ENCODE measurements at regions not wholly inside any gene's neighbourhood (a gene's known extent, or its start where the extent isn't known, plus 50 kb on each side); places are given as distances from the start of the nearest gene placed in this dataset.

DNA sequence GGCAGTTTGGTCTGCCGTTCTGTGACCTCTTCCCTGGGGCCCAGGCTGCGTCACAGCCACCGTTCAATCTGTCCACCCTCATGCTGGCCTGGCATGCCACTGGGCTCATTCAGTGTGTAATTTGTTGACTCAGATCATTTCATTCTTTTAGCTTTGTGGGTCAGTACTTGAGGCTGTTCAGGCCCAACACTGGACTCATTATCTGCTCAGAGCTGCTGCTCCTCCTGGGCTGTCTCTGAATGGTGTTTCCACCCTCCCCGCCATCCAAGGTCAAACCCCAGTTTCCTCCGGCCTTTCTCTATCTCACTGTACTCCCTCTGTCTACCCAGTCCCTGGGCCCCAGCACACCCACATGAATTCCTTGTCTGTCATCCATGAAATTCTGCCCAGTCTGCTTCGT is 152.4 kb upstream of the NCK2 start:
- TF ChIP-seq, protein P1, sequence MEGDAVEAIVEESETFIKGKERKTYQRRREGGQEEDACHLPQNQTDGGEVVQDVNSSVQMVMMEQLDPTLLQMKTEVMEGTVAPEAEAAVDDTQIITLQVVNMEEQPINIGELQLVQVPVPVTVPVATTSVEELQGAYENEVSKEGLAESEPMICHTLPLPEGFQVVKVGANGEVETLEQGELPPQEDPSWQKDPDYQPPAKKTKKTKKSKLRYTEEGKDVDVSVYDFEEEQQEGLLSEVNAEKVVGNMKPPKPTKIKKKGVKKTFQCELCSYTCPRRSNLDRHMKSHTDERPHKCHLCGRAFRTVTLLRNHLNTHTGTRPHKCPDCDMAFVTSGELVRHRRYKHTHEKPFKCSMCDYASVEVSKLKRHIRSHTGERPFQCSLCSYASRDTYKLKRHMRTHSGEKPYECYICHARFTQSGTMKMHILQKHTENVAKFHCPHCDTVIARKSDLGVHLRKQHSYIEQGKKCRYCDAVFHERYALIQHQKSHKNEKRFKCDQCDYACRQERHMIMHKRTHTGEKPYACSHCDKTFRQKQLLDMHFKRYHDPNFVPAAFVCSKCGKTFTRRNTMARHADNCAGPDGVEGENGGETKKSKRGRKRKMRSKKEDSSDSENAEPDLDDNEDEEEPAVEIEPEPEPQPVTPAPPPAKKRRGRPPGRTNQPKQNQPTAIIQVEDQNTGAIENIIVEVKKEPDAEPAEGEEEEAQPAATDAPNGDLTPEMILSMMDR (conservative IDR thresholded peaks at IDR 0.05; ENCODE audit: low read depth, low read length): no peak
- no peak for TF ChIP-seq EZH2 (IDR thresholded peaks at IDR 0.05; ENCODE audit: low read length, unreplicated experiment)
- no peak for TF ChIP-seq EZH2phosphoT487 (IDR thresholded peaks at IDR 0.05; ENCODE audit: borderline replicate concordance, low read length)

Measured in PC-3 (cell line).